Mesenchymal stem cell (in vitro differentiated cells and primary cell): ENCODE measurements at regions not wholly inside any gene's neighbourhood (a gene's known extent, or its start where the extent isn't known, plus 50 kb on each side); places are given as distances from the start of the nearest gene placed in this dataset.

ENCODE experiments used
- DNase-seq: peaks from one replicate; pipeline ENCODE4 v3.0.0-alpha.2; 2013
- H2AFZ ChIP-seq: one replicate; pipeline ENCODE4 v1.6.1; 2013; ENCODE audit warnings: low read depth, mild to moderate bottlenecking, control low read depth, inconsistent platforms, low read length, moderate library complexity
- H2AK5ac ChIP-seq: 2 replicates; pipeline ENCODE4 v1.6.1; 2013; ENCODE audit warnings: low read length, moderate library complexity, mild to moderate bottlenecking, inconsistent platforms; ENCODE audit not compliant: severe bottlenecking
- H2BK120ac ChIP-seq: one replicate; pipeline ENCODE4 v1.6.1; 2013; ENCODE audit warnings: low read depth, mild to moderate bottlenecking, inconsistent platforms, low read length, moderate library complexity
- H2BK12ac ChIP-seq, 2 experiments: one replicate each; pipeline ENCODE4 v1.6.1; 2013; ENCODE audit warnings: inconsistent platforms in 2 of 2, low read length in 2 of 2, mild to moderate bottlenecking in 2 of 2, moderate library complexity in 2 of 2, control low read depth in 1 of 2
- H2BK15ac ChIP-seq: one replicate; pipeline ENCODE4 v1.6.1; 2013; ENCODE audit warnings: mild to moderate bottlenecking, low read depth, inconsistent platforms; ENCODE audit not compliant: poor library complexity, severe bottlenecking
- H2BK5ac ChIP-seq: 2 replicates; pipeline ENCODE4 v1.6.1; 2013; ENCODE audit warnings: low read depth, mild to moderate bottlenecking, low read length, control low read depth, inconsistent platforms; ENCODE audit not compliant: poor library complexity, severe bottlenecking
- H3K14ac ChIP-seq, 2 experiments: one replicate each; pipeline ENCODE4 v1.6.1; 2013; ENCODE audit warnings: inconsistent platforms in 2 of 2, low read length in 2 of 2, control low read depth in 1 of 2, mild to moderate bottlenecking in 1 of 2, moderate library complexity in 1 of 2
- H3K18ac ChIP-seq, 2 experiments: one replicate each; pipeline ENCODE4 v1.6.1; 2013; ENCODE audit warnings: inconsistent platforms in 2 of 2, low read length in 2 of 2, control low read depth in 1 of 2, low read depth in 1 of 2, mild to moderate bottlenecking in 1 of 2
- H3K23ac ChIP-seq, 2 experiments: one replicate each; pipeline ENCODE4 v1.6.1; 2013; ENCODE audit warnings: inconsistent platforms in 2 of 2, low read length in 2 of 2, mild to moderate bottlenecking in 2 of 2, moderate library complexity in 2 of 2, control low read depth in 1 of 2
- H3K27ac ChIP-seq: 2 replicates; pipeline ENCODE4 v1.5.1; 2013; ENCODE audit warnings: mild to moderate bottlenecking, moderate library complexity, low read length, control low read depth, inconsistent platforms; ENCODE audit not compliant: poor library complexity, severe bottlenecking
- H3K27me3 ChIP-seq, 2 experiments: 2 replicates each; pipeline versions ENCODE4 v1.6.1 to v1.7.0; 2013; ENCODE audit warnings: low read length in 2 of 2, mild to moderate bottlenecking in 2 of 2, moderate library complexity in 2 of 2, control low read depth in 1 of 2, inconsistent platforms in 1 of 2; ENCODE audit not compliant: control insufficient read depth in 1 of 2, insufficient read depth in 1 of 2
- H3K36me3 ChIP-seq, 2 experiments: 2 replicates each; pipeline versions ENCODE4 v1.6.1 to v1.7.0; 2013; ENCODE audit warnings: low read length in 2 of 2, control low read depth in 1 of 2, inconsistent platforms in 1 of 2, low read depth in 1 of 2, mild to moderate bottlenecking in 1 of 2; ENCODE audit not compliant: insufficient read depth in 2 of 2, control insufficient read depth in 1 of 2
- H3K4ac ChIP-seq, 2 experiments: one replicate each; pipeline ENCODE4 v1.6.1; 2013; ENCODE audit warnings: inconsistent platforms in 2 of 2, low read length in 2 of 2, mild to moderate bottlenecking in 2 of 2, moderate library complexity in 2 of 2, control low read depth in 1 of 2, low read depth in 1 of 2
- H3K4me1 ChIP-seq: 2 replicates; pipeline ENCODE4 v1.6.1; 2013; ENCODE audit warnings: low read depth, low read length, control low read depth; ENCODE audit not compliant: control insufficient read depth, insufficient read depth
- H3K4me2 ChIP-seq: 2 replicates; pipeline ENCODE4 v1.6.1; 2013; ENCODE audit warnings: low read length, mild to moderate bottlenecking, inconsistent platforms; ENCODE audit not compliant: poor library complexity, severe bottlenecking
- H3K4me3 ChIP-seq, 2 experiments: 2 replicates each; pipeline versions ENCODE4 v1.5.1 to v1.7.0; 2013; ENCODE audit warnings: low read length in 2 of 2, mild to moderate bottlenecking in 2 of 2, control low read depth in 1 of 2, low read depth in 1 of 2; ENCODE audit not compliant: insufficient read depth in 1 of 2
- H3K79me1 ChIP-seq: replicated peaks from 2 replicates; pipeline ENCODE4 v1.6.1; 2013; ENCODE audit warnings: mild to moderate bottlenecking, control low read depth, low read length, inconsistent platforms; ENCODE audit not compliant: poor library complexity, severe bottlenecking
- H3K9ac ChIP-seq: 2 replicates; pipeline ENCODE4 v1.7.0; 2013; ENCODE audit warnings: mild to moderate bottlenecking, low read length, moderate library complexity
- H3K9me3 ChIP-seq: 2 replicates; pipeline ENCODE4 v1.7.0; 2013; ENCODE audit warnings: mild to moderate bottlenecking, low read length; ENCODE audit not compliant: control insufficient read depth
- H4K8ac ChIP-seq: one replicate; pipeline ENCODE4 v1.6.1; 2013; ENCODE audit warnings: inconsistent platforms, mild to moderate bottlenecking, low read length, moderate library complexity
- H4K91ac ChIP-seq: one replicate; pipeline ENCODE4 v1.6.1; 2013; ENCODE audit warnings: mild to moderate bottlenecking, low read length, inconsistent platforms
- WGBS: methylation state at CpG from one replicate; pipeline ENCODE4 v1.1.7; 2013; ENCODE audit warnings: mixed read lengths; 5-methylcytosine and 5-hydroxymethylcytosine counted together

- no peak overlapping the region for H3K4me3 ChIP-seq
- H2BK120ac ChIP-seq = no peak overlapping the region
- H3K79me1 ChIP-seq = no peaks in the 10 kb centered on the region
- H3K9ac ChIP-seq = no peak overlapping the region
- no peak overlapping the region for H2BK15ac ChIP-seq
- no peak overlapping the region for H2BK12ac ChIP-seq
- H3K36me3 ChIP-seq = no peaks in the 10 kb centered on the region
- WGBS = 85% methylated on average over 16 of the region's 16 CpGs
- peaks cover 12 to 86% of the 10 kb centered on the region in 2 experiments for H3K27me3 ChIP-seq
- H3K4me1 ChIP-seq = peaks cover 12% of the 10 kb centered on the region
- DNase-seq = no peak
- H4K8ac ChIP-seq = no peak overlapping the region
- H2AFZ ChIP-seq = no peak overlapping the region
- H4K91ac ChIP-seq = no peak overlapping the region
- H3K23ac ChIP-seq = no peak overlapping the region
- H3K27ac ChIP-seq = no peak overlapping the region
- peak overlapping the region in 1 of 2 experiments; percentile 28 for H3K14ac ChIP-seq
- no peak overlapping the region for H2BK5ac ChIP-seq
- no peaks in the 10 kb centered on the region for H3K9me3 ChIP-seq
- H3K4me2 ChIP-seq = no peak overlapping the region
- H3K4ac ChIP-seq = no peak overlapping the region
- H2AK5ac ChIP-seq = no peak overlapping the region
- no peak overlapping the region for H3K18ac ChIP-seq
Measured at GRCh38 chr2:10499911-10500521, 51.9 kb upstream of the ODC1 start.

- H3K9ac ChIP-seq = no peak overlapping the region
- no peak overlapping the region for H4K8ac ChIP-seq
- no peak overlapping the region for H3K4me3 ChIP-seq
- DNase-seq = peak; percentile 21
- no peak overlapping the region for H3K23ac ChIP-seq
- no peaks in the 10 kb centered on the region for H3K9me3 ChIP-seq
- H2BK12ac ChIP-seq = no peak overlapping the region
- no peak overlapping the region for H2BK15ac ChIP-seq
- H2BK120ac ChIP-seq = no peak overlapping the region
- H3K18ac ChIP-seq = no peak overlapping the region
- H2AFZ ChIP-seq = no peak overlapping the region
- H3K79me1 ChIP-seq = no peaks in the 10 kb centered on the region
- H3K14ac ChIP-seq = no peak overlapping the region
- H3K27ac ChIP-seq = no peak overlapping the region
- H3K36me3 ChIP-seq = no peaks in the 10 kb centered on the region
- H3K4me1 ChIP-seq = peaks cover 15% of the 10 kb centered on the region
- no peak overlapping the region for H3K4me2 ChIP-seq
- H3K4ac ChIP-seq = no peak overlapping the region
- H4K91ac ChIP-seq = no peak overlapping the region
- no peak overlapping the region for H2AK5ac ChIP-seq
- no peak overlapping the region for H2BK5ac ChIP-seq
- WGBS = 80% methylated on average over 14 of the region's 14 CpGs
- H3K27me3 ChIP-seq = peaks cover 12 to 84% of the 10 kb centered on the region in 2 experiments
Measured at GRCh38 chr2:10499275-10499907, 51.3 kb upstream of the ODC1 start.

GRCh38 chr2:10498525-10499274 lies 50.6 kb upstream of the ODC1 start:
- Histone ChIP-seq H3K14ac (no peak overlapping the region), H3K9me3 (no peaks in the 10 kb centered on the region), H3K9ac (no peak overlapping the region), H2AK5ac (no peak overlapping the region), H3K79me1 (no peaks in the 10 kb centered on the region), H3K4me1 (peaks cover 22% of the 10 kb centered on the region), H2BK120ac (no peak overlapping the region), H2AFZ (no peak overlapping the region), H4K8ac (no peak overlapping the region), H3K27me3 (peaks cover 11 to 87% of the 10 kb centered on the region in 2 experiments), H3K18ac (no peak overlapping the region), H3K23ac (no peak overlapping the region), H3K4me3 (no peak overlapping the region), H2BK5ac (no peak overlapping the region), H2BK12ac (no peak overlapping the region), H3K36me3 (no peaks in the 10 kb centered on the region), H4K91ac (no peak overlapping the region), H3K4me2 (no peak overlapping the region), H3K27ac (no peak overlapping the region), H2BK15ac (no peak overlapping the region), H3K4ac (no peak overlapping the region)
- DNase-seq = no peak
- WGBS = 90% methylated on average over 9 of the region's 11 CpGs
